ENCODE measurements at regions not wholly inside any gene's neighbourhood (a gene's known extent, or its start where the extent isn't known, plus 50 kb on each side); places are given as distances from the start of the nearest gene placed in this dataset.
"Not testable (repeated sequence)": the region's sequence is repeated elsewhere in the genome, so short reads cannot be mapped to it uniquely, and the experiment has no call there.

- no peak for DNase-seq (ENCODE audit: low read depth)
- H3K4me3 ChIP-seq (ENCODE audit: control insufficient read depth, low read depth, low read length), result no peak overlapping the region
Measured at GRCh38 chr13:104634016-104634415, 1567.8 kb upstream of the SLC10A2 start.

GRCh38 chr13:104632736-104633135 lies 1566.5 kb upstream of the SLC10A2 start:
- no peak for TF ChIP-seq CTCF (conservative IDR thresholded peaks at IDR 0.05; ENCODE audit: control insufficient read depth, insufficient read depth, low read depth, low read length)
- no peak overlapping the region for H3K4me3 ChIP-seq (ENCODE audit: control insufficient read depth, low read depth, low read length)
- no peak for DNase-seq (ENCODE audit: low read depth)

More at GRCh38 chr13:104634016-104634415, 1567.8 kb upstream of the SLC10A2 start:
- no peak for TF ChIP-seq CTCF (conservative IDR thresholded peaks at IDR 0.05; ENCODE audit: control insufficient read depth, insufficient read depth, low read depth, low read length)

- H3K4me3 ChIP-seq (ENCODE audit: control insufficient read depth, low read depth, low read length), result no peak overlapping the region
- no peak for TF ChIP-seq CTCF (conservative IDR thresholded peaks at IDR 0.05; ENCODE audit: control insufficient read depth, insufficient read depth, low read depth, low read length)
- DNase-seq (ENCODE audit: low read depth), result no peak
Measured at GRCh38 chr13:104625201-104625600, 1559.0 kb upstream of the SLC10A2 start.

- DNase-seq (ENCODE audit: low read depth), result no peak
- no peak overlapping the region for H3K4me3 ChIP-seq (ENCODE audit: control insufficient read depth, low read depth, low read length)
- no peak for TF ChIP-seq CTCF (conservative IDR thresholded peaks at IDR 0.05; ENCODE audit: control insufficient read depth, insufficient read depth, low read depth, low read length)
Measured at GRCh38 chr13:104616990-104617389, 1550.8 kb upstream of the SLC10A2 start.

- DNase-seq (ENCODE audit: low read depth), result no peak
- TF ChIP-seq CTCF (conservative IDR thresholded peaks at IDR 0.05; ENCODE audit: control insufficient read depth, insufficient read depth, low read depth, low read length), result no peak
- H3K4me3 ChIP-seq (ENCODE audit: control insufficient read depth, low read depth, low read length), result no peak overlapping the region
Measured at GRCh38 chr13:104614361-104615145, 1548.3 kb upstream of the SLC10A2 start.

GRCh38 chr13:104608331-104608730 lies 1542.1 kb upstream of the SLC10A2 start:
- TF ChIP-seq CTCF (conservative IDR thresholded peaks at IDR 0.05; ENCODE audit: control insufficient read depth, insufficient read depth, low read depth, low read length), result no peak
- no peak for DNase-seq (ENCODE audit: low read depth)
- no peak overlapping the region for H3K4me3 ChIP-seq (ENCODE audit: control insufficient read depth, low read depth, low read length)

- not testable (repeated sequence) for H3K4me3 ChIP-seq (ENCODE audit: control insufficient read depth, low read depth, low read length); DNase-seq (ENCODE audit: low read depth)
Measured at GRCh38 chr13:104605435-104605834, 1539.2 kb upstream of the SLC10A2 start.
